Coronary artery (tissue), 2 donors: ENCODE measurements at regions not wholly inside any gene's neighbourhood (a gene's known extent, or its start where the extent isn't known, plus 50 kb on each side); places are given as distances from the start of the nearest gene placed in this dataset.
A peak's percentile ranks its signal among the peaks of the same experiment; 100 is the strongest.
"Not testable (repeated sequence)": the region's sequence is repeated elsewhere in the genome, so short reads cannot be mapped to it uniquely, and the experiment has no call there.

ENCODE experiments used
- DNase-seq: peaks from one replicate; pipeline ENCODE4 v3.0.0-alpha.2; 2017; ENCODE audit warnings: low spot score
- H3K27ac ChIP-seq, 2 donors: fragments of 200-600 bp; sonication (generic); one replicate each; pipeline ENCODE4 v1.5.1; 2016 to 2019
- H3K4me3 ChIP-seq: fragments of 200-600 bp; sonication (generic); 2 replicates; pipeline ENCODE4 v1.5.1; 2016; ENCODE audit warnings: mild to moderate bottlenecking, moderate library complexity
- TF ChIP-seq, protein P1 (sequence below): fragments of 200-600 bp; sonication (generic); IDR thresholded peaks from one replicate; pipeline ENCODE4 v1.5.1; 2019; ENCODE audit warnings: antibody characterized with exemption

DNA sequence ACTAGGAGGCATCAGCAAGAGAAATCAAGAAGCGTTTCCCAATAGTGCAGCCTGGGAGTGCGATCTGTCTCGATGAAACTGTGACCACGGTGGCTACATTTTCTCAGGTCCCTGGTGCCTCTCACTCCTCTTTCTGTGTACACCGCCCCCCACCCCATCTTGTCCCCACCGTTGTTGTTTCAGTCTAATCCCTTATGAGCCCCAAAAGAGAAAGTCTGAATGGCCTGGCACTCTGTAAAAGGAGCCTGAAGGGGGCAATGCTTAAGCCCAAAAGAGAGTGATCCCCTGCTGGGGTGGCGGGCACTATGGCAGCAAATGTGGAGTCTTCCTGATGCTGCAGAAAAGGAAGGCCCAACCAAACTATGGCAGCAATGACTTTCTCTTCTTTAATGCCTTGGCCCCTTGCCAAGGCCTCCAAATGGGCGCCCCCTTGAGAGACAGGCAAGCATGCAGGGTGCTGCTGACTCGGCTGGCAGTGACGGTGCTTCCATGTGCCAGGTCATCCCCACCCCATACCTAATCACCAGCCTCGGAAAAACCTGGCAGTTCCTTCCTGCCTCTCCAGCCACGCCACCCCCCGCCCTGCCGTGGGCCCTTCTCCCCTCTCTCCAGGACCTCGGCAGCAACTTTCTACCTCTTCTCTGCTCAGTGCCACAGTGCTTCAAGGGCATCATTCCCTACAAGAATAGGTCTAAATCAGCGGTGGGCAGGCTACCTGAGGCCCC is 123.0 kb downstream of the CYP26B1 start:
- DNase-seq = peak; percentile 49
- TF ChIP-seq, protein P1, sequence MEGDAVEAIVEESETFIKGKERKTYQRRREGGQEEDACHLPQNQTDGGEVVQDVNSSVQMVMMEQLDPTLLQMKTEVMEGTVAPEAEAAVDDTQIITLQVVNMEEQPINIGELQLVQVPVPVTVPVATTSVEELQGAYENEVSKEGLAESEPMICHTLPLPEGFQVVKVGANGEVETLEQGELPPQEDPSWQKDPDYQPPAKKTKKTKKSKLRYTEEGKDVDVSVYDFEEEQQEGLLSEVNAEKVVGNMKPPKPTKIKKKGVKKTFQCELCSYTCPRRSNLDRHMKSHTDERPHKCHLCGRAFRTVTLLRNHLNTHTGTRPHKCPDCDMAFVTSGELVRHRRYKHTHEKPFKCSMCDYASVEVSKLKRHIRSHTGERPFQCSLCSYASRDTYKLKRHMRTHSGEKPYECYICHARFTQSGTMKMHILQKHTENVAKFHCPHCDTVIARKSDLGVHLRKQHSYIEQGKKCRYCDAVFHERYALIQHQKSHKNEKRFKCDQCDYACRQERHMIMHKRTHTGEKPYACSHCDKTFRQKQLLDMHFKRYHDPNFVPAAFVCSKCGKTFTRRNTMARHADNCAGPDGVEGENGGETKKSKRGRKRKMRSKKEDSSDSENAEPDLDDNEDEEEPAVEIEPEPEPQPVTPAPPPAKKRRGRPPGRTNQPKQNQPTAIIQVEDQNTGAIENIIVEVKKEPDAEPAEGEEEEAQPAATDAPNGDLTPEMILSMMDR = no peak

DNA sequence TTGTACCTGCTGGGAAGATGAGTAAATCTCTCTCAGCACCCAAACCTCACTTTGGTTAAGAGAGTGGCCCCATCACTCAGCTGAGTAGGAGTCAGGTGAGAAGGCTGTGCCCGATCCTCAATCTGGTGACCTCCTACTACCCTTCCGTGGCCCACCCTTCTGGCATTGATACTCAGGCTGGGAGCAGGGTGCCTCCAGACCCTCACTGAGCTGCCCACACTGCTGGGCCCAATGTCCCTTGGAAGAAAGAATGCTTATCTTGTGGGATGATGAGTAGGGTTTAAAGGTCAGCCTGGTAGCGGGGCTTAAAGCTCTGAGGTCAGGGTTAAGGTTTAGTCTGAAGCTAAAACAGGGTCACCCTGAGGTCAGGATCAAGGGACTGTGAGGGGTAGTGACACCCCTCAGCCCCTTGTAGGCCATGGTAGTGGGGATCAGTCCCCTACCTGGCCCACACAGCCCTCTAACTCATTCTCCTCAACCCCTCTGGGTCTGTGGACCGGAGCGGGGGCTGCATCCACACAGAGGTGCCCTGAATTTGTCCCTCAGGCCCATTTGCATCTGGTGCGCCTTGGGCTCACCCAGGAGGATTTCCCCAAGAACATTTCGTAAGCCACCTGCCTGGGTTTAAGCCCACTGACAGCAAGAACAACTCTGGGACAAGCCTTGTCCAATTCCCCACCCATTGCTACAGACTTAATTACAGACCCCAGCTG is 123.8 kb downstream of the CYP26B1 start:
- no peak overlapping the region for H3K4me3 ChIP-seq
- DNase-seq = peak; percentile 55
- H3K27ac ChIP-seq = no peak overlapping the region
- TF ChIP-seq, protein P1 = no peak

More for the DNA sequence above, 123.0 kb downstream of the CYP26B1 start:
- Histone ChIP-seq H3K4me3 (no peak overlapping the region), H3K27ac (no peak overlapping the region)

DNA sequence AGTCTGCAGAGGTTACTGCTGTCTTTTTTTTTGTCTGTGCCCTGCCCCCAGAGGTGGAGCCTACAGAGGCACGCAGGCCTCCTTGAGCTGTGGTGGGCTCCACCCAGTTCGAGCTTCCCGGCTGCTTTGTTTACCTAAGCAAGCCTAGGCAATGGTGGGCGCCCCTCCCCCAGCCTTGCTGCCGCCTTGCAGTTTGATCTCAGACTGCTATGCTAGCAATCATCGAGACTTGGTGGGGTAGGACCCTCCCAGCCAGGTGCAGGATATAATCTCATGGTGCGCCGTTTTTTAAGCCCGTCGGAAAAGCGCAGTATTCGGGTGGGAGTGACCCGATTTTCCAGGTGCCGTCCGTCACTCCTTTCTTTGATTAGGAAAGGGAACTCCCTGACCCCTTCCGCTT is 126.3 kb downstream of the CYP26B1 start:
- H3K27ac ChIP-seq, DNase-seq, H3K4me3 ChIP-seq: not testable (repeated sequence)

DNA sequence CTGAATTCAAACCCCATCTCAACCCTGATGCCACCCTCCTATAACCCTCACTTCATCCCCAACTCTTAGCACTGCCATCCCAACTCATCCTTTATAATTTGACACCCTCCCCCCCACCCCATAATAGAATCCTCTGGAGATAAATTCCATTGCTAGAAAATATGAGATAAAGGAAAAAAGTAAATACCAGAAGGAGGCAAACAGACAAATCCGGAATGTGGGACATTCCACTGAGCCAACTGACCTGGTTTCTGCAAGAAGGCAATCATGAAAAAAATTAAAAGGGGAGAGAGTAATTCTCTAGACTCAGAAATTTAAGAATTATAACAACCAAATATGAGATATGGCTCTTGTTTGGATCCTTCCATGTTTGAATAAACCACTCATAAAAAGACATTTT is 132.4 kb downstream of the CYP26B1 start:
- H3K27ac ChIP-seq = no peak overlapping the region
- TF ChIP-seq, protein P1 = no peak
- no peak for DNase-seq
- no peak overlapping the region for H3K4me3 ChIP-seq

DNA sequence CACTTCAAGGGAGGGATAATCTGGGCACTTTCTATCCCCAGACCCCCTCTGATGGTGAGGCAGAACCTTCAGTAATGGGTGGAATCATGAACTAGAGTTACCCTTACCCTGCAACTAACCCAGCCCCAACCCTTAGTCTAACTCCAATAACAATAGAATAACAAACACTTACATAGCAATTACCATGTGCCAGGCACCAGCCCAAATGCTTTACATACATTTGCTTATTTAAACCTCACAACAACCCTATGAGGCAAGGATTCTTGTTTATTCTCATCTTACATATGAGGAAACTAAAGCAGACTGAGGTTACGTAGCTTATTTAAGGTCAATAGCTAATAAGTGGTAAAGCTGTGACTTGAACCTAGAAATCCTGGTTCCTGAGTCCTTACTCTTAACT is 132.8 kb downstream of the CYP26B1 start:
- no peak for DNase-seq

DNA sequence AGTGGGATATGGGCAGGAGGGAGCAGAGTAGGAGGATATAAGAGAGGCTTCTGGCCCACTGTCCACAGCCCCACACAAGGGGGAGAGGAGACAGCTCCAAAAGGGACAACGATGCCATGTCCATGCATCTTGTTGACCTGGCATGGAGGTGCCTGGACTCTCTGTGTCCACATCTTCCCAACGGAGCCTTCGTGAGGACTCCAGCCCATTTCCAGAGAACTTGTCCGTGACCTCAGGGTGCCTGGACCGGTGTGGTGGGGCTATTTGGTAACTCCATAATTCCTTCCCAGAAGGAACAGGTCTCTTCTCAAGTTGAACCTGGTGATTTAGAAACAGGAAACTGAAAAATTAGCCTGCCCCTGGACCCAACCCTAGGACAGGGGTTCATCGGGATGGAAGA is 133.9 kb downstream of the CYP26B1 start:
- no peak for DNase-seq
- TF ChIP-seq, protein P1 = no peak
- Histone ChIP-seq H3K4me3 (no peak overlapping the region), H3K27ac (no peak overlapping the region)

More for the DNA sequence above, 132.8 kb downstream of the CYP26B1 start:
- Histone ChIP-seq H3K27ac (no peak overlapping the region), H3K4me3 (no peak overlapping the region)
- TF ChIP-seq, protein P1 = no peak

DNA sequence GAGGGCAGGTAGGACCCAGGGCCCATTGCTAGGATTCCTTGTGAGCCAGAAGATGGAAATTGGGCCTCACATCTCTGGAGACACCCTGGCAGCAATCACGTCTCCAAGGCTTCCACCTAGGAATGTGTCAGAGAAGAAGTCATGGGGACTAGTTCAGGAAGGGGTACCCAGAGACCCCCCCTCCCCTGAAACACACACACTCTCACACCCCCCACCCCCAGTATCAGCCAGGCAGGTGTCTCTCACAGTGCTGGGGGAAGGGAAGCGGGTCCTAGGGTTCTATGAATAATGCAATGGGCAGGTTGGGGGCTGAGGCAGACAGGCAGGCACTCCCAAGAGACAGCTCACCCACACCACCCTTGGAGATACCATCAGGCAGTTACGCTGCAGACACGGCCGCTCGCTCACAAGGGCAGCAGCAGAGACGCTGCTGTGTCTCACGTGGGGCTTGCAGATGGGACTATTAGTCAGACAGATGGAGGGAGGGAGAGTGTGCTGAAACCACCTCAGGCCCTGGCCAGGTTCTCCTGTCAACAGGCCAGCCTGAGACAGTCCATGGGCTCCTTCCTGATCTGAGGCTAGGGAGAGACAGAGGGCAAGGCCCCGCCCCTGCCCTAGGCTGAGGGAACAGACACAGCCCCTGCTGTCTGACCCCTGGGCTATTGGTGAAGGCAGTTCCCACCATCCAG is 134.6 kb downstream of the CYP26B1 start:
- peak; percentile 61 for DNase-seq
- H3K27ac ChIP-seq = no peak overlapping the region
- H3K4me3 ChIP-seq = no peak overlapping the region
- TF ChIP-seq, protein P1 = no peak
